Stimulated activated CD8-positive, alpha-beta memory T cell treated with anti-CD3 and anti-CD28 coated beads, Interleukin-7, amount 100 ng/mL, for 4 hours (primary cell): ENCODE measurements at regions not wholly inside any gene's neighbourhood (a gene's known extent, or its start where the extent isn't known, plus 50 kb on each side); places are given as distances from the start of the nearest gene placed in this dataset.

ENCODE experiments used
- DNase-seq, 2 donors: peaks; one replicate each; pipeline ENCODE4 v3.0.0-alpha.2; 2020; ENCODE audit warnings: low read depth in 2 of 2

DNA sequence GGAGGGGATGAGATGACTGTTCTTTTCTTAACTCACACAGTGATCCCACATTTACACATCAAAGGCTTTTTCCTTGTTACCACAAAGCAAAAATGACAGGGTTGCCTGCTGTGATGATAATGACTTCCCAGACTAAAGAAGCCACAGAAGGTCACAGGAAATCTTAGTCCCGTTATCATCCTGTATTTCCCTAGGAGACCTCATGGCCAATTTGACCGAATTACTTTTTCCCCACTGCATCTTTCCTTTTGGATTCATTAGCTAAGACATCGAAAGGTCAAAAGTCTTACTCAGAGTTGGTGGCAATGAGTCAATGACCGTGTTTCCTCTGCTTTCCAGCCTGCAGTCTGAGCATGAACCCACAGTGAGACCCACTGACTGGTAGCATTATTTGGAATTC lies 130.1 kb upstream of the INHBA start:
- no peak for DNase-seq

- no peak for DNase-seq
Observed at GRCh38 chr7:41830271-41830670, 127.4 kb upstream of the INHBA start.

GRCh38 chr7:41828911-41829310 lies 126.0 kb upstream of the INHBA start:
- DNase-seq = no peak

- no peak for DNase-seq
Observed at GRCh38 chr7:41826641-41827040, 123.8 kb upstream of the INHBA start.

DNA sequence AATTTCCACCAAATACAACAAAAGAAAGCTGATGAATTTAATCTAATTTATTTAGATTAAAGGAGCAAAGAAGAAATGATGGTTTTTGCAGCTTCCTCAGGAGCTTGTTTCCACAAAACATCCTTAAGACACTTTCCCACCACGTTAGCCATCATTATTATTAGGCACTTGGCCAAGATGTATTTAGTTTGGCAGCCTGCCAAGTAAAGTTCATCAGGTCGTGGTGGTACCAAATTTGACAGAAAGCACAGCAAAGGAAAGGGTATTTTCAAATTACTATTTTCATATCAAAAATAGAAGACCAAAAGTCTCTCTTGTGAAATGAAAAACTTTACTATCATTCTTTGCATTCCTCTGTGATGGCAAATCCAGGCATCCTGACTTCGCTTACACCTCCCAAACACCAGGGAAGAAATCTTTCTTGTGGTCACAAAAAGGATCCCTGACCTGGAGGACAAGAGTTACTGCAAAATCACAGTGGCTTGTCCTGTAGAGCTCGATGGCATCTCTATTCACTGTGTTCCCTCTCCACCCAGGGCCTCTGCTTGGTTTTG lies 123.1 kb upstream of the INHBA start:
- no peak for DNase-seq

GRCh38 chr7:41824284-41824683 lies 121.4 kb upstream of the INHBA start:
- no peak for DNase-seq

- no peak for DNase-seq
Observed at GRCh38 chr7:41822259-41822817, 119.4 kb upstream of the INHBA start.

GRCh38 chr7:41821521-41822213 lies 118.8 kb upstream of the INHBA start:
- no peak for DNase-seq

- no peak for DNase-seq
Observed at GRCh38 chr7:41820111-41820671, 117.3 kb upstream of the INHBA start.

DNA sequence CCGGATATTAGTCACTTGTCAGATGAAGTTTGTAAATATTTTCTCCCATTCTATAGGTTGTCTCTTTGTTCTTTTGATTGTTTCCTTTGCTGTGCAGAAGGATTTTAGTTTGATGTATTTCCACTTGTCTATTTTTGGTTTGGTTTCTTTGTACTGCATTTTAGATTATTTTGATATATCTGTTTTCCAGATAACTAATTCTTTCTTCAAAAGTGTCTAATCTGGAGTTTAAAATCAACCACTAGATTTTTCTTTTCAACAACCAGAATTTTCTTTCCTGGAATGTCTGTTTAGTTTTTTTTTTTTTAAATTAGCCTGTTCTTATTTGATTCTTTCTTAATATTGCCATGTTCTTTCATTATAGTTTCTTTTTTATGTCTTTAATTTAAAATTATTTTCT lies 116.8 kb upstream of the INHBA start:
- no peak for DNase-seq

DNA sequence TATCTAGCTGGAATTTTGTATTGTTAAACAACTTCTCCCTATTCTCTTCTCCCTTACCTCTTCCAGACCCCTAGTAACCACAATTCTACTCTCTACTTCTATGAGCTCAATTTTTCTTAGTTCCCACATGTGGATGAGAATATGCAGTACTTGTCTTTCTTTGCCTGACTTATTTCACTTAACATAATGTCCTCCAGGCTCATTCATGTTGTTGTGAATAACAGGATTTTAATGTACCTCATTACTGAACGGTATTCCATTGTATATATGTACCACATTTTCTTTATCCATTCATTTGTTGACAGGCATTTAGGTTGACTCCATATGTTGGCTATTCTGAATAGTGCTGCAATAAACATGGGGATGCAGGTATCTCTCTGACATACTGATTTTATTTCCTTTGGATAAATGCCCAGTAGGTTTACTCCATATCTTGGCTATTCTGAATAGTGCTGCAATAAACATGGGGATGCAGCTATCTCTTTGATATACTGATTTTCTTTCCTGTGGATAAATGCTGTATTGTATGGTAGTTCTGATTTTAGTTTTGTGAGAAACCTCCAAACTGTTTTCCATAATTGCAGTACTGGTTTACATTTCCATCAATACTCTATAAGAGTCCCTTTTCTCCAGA lies 116.0 kb upstream of the INHBA start:
- no peak for DNase-seq

- DNase-seq = peak in 1 of 2 donors; percentile 21
Observed at GRCh38 chr7:41817386-41817785, 114.5 kb upstream of the INHBA start.

GRCh38 chr7:41816111-41816510 lies 113.2 kb upstream of the INHBA start:
- DNase-seq = peak in 1 of 2 donors; percentile 5

DNA sequence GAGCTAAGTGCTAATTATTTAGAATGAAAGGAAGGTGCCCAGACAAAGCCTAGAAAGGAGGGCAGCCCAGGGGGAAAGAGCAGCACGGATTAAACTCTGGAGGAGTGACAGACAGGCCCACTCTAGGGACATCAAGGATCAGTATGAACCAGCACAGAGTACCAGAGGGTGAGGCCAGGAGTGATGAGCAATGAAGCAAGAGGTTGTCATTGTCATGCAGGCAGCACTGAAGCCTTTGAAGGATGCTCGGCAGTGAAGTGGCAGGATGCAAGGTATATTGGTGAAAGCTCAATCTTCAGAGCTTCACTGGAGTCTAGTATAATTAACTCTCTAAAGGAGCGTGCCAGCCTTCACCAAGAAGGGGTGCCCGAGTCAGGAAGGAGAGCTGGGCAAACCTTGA lies 112.0 kb upstream of the INHBA start:
- no peak for DNase-seq

GRCh38 chr7:41813286-41813685 lies 110.4 kb upstream of the INHBA start:
- no peak for DNase-seq

GRCh38 chr7:41811941-41812340 lies 109.1 kb upstream of the INHBA start:
- DNase-seq = no peak

DNA sequence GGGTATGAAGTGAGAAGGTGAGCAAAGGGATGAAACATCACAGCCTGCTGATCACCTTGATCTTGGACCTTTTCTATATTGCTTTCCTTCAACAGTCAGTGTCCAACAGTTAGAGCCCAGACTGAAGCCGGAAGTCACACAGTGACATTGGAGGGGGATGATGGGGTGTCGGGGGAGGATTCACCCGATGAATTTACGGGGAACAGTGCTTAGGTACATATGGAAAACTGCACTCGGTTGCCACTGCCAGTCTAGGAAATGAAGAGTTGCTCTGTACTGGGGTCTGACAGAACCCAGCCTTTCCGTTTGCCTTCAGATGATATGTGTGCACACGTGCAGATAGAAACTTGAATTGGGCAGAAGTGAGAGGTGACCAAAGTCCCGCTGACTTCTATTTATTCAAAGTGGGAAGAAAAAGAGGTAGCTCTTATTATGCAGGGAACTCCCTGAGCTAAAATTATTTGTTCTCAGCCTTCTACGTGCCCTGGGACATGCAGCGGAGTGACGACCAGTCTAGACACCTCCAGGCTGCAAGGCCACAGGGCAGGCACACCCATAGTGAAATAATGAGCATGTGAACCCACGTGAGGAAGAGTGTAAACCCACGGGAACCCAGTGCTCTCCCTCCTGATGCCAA lies 107.2 kb upstream of the INHBA start:
- no peak for DNase-seq

- no peak for DNase-seq
Observed at GRCh38 chr7:41809529-41809939, 106.6 kb upstream of the INHBA start.

GRCh38 chr7:41809116-41809515 lies 106.2 kb upstream of the INHBA start:
- DNase-seq = no peak

DNA sequence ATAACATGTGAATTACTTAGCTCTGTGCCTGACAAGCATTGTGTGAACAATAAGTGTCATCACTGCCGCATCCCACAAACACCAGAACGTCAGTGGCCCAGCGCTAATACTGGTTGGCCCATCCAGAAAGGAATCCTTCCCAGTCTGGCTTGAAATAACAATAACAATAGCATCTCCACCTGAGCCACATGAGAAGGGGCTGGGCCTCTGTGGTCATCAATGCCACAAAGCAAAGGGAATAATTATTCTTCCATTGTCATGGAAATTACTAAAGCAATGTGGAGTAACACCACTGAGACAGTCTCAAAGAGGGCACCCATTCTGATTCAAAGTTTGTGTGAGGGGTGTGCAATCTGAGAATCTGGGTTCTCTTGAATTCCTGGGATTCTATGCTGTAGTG lies 105.7 kb upstream of the INHBA start:
- no peak for DNase-seq

DNA sequence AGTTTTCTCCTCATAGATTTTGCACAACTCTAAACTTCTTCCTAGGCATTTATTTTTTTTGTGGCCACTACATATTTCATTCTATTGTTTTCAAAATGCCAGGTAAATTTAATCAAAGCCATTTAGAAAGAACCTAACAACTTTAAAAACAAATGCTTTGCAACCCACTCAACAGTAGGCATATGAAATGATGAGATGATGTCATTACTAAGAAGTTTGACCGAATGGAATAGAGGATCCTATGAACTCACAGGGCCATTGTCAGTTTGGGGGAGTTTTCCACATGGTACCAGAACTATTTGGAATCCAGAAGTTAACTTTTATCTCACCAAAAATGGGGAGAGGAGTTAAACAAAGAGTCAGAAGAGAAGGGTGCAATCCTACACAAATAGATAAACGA lies 100.7 kb upstream of the INHBA start:
- DNase-seq = no peak

GRCh38 chr7:41796331-41796730 lies 93.4 kb upstream of the INHBA start:
- no peak for DNase-seq
